ENCODE measurements at regions not wholly inside any gene's neighbourhood (a gene's known extent, or its start where the extent isn't known, plus 50 kb on each side); places are given as distances from the start of the nearest gene placed in this dataset.

GRCh38 chr5:148708854-148709253, 54.5 kb upstream of the HTR4 start:
- no peak for TF ChIP-seq POLR2A (IDR thresholded peaks at IDR 0.05)
- TF ChIP-seq, protein P1, sequence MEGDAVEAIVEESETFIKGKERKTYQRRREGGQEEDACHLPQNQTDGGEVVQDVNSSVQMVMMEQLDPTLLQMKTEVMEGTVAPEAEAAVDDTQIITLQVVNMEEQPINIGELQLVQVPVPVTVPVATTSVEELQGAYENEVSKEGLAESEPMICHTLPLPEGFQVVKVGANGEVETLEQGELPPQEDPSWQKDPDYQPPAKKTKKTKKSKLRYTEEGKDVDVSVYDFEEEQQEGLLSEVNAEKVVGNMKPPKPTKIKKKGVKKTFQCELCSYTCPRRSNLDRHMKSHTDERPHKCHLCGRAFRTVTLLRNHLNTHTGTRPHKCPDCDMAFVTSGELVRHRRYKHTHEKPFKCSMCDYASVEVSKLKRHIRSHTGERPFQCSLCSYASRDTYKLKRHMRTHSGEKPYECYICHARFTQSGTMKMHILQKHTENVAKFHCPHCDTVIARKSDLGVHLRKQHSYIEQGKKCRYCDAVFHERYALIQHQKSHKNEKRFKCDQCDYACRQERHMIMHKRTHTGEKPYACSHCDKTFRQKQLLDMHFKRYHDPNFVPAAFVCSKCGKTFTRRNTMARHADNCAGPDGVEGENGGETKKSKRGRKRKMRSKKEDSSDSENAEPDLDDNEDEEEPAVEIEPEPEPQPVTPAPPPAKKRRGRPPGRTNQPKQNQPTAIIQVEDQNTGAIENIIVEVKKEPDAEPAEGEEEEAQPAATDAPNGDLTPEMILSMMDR (IDR thresholded peaks at IDR 0.05 in 4 of 5, conservative IDR thresholded peaks at IDR 0.05 in 1 of 5), result no peak

Data from gastrocnemius medialis (tissue), 4 donors.